ENCODE measurements at regions not wholly inside any gene's neighbourhood (a gene's known extent, or its start where the extent isn't known, plus 50 kb on each side); places are given as distances from the start of the nearest gene placed in this dataset.
A peak's percentile ranks its signal among the peaks of the same experiment; 100 is the strongest.
"Not testable (repeated sequence)": the region's sequence is repeated elsewhere in the genome, so short reads cannot be mapped to it uniquely, and the experiment has no call there.

DNA sequence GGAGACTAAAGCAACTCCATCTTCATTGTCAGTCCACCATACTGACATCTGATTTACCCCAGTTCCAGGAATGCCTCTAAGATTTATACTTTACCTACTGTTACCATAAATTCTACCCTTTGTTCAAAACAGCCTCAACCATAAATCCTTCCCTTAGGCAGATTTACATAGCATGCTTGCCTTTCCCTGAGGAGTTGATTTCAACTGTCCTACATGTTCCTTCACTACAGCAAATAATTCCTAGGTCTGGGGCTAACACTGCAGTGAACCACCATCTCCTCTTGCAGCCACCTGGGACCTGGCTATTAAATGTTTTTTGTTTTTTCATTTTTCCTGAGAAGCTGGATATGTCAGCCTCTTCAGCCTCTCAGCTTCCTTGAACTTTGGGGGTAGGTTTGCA lies 166.9 kb upstream of the PDE4D start:
- no peak for TF ChIP-seq CTCF (IDR thresholded peaks at IDR 0.05)
- Histone ChIP-seq H3K4me3 (no peak overlapping the region), H3K36me3 (no peaks in the 10 kb centered on the region), H3K4me1 (no peaks in the 10 kb centered on the region), H3K27ac (no peak overlapping the region), H3K27me3 (no peaks in the 10 kb centered on the region), H3K9me3 (no peaks in the 10 kb centered on the region)
- intact Hi-C loops (cut with DNase I) = no loop called here
- no peak for DNase-seq
- ATAC-seq = no peak

- Histone ChIP-seq H3K27ac (no peak overlapping the region), H3K36me3 (no peaks in the 10 kb centered on the region), H3K9me3 (peaks cover 0 to 4% of the 10 kb centered on the region in 2 donors), H3K4me3 (no peak overlapping the region), H3K27me3 (no peaks in the 10 kb centered on the region), H3K4me1 (no peaks in the 10 kb centered on the region)
- TF ChIP-seq CTCF (IDR thresholded peaks at IDR 0.05) = no peak
- ATAC-seq (no peak), DNase-seq (no peak)
- intact Hi-C loops (cut with DNase I) = no loop called here
Measured at GRCh38 chr5:60056191-60056590, 162.7 kb upstream of the PDE4D start.

DNA sequence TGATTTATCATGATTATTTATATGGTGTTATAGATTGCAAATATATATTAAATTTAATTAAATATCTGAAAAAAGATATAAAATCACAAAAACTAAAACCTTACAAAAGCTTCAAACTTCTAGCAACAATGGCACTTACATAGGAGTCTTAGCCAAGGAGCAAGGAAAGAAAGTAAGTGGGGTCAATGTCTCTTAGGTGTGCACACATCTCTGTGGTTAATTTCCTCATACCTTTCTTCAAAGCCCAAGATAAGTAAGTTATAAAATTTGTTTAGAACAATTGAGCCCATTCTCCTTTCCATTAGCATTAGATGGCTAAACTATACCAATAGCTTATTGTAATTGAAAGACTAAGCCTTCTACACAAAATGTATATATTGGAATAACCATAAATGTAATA lies 161.6 kb upstream of the PDE4D start:
- intact Hi-C loops (cut with DNase I) = no loop called here

DNA sequence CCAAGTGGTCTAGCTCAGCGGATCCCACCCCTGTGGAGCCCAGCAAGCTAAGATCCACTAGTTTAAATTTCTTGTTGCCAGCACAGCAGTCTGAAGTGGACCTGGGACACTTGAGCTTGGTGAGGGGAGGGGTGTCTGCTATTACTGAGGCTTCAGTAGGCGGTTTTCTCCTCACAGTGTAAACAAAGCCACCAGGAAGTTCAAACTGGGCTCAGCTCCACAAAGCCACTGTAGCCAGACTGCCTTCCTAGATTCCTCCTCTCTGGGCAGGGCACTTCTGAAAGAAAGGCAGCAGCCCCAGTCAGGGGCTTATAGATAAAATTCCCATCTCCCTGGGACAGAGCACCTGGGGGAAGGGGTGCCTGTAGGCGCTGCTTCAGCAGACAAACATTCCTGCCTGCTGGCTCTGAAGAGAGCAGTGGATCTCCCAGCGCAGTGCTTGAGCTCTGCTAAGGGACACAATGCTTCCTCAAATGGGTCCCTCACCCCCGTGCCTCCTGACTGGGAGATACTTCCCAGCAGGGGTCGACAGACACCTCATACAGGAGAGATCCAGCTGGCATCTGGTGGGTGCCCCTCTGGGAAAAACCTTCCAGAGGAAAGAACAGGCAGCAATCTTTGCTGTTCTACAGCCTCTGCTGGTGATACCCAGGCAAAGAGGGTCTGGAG lies 148.6 kb upstream of the PDE4D start:
- H3K9me3 ChIP-seq; H3K36me3 ChIP-seq; intact Hi-C loops (cut with DNase I); H3K27me3 ChIP-seq; H3K4me1 ChIP-seq; H3K4me3 ChIP-seq: not testable (repeated sequence)
- ATAC-seq (peak; percentile 96), DNase-seq (peak in 2 of 4 donors; percentile 17 to 58)
- H3K27ac ChIP-seq = peak overlapping the region in 1 of 2 donors; percentile 8

More for the DNA sequence above, 161.6 kb upstream of the PDE4D start:
- Histone ChIP-seq H3K27ac (no peak overlapping the region), H3K27me3 (no peaks in the 10 kb centered on the region), H3K4me1 (no peaks in the 10 kb centered on the region), H3K4me3 (no peak overlapping the region), H3K9me3 (peaks cover 0 to 8% of the 10 kb centered on the region in 2 donors), H3K36me3 (no peaks in the 10 kb centered on the region)
- peak; percentile 39 for ATAC-seq
- DNase-seq = no peak
- no peak for TF ChIP-seq CTCF (IDR thresholded peaks at IDR 0.05)

DNA sequence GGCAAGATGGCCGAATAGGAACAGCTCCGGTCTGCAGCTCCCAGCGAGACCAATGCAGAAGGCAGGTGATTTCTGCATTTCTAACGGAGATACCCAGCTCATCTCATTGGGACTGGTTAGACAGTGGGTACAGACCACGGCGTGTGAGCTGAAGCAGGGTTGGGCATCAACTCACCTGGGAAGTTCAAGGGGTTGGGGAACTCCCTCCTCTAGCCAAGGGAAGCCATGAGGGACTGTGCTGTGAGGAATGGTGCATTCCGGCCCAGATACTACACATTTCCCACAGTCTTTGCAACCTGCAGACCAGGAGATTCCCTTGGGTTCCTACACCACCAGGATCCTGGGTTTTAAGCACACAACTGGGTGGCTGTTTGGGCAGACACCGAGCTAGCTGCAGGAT lies 148.0 kb upstream of the PDE4D start:
- H3K36me3 ChIP-seq; H3K27ac ChIP-seq; intact Hi-C loops (cut with DNase I); H3K4me1 ChIP-seq; H3K4me3 ChIP-seq; H3K27me3 ChIP-seq; H3K9me3 ChIP-seq: not testable (repeated sequence)
- DNase-seq (peak in 1 of 4 donors; percentile 18), ATAC-seq (peak; percentile 61)

GRCh38 chr5:60036192-60036938 lies 142.8 kb upstream of the PDE4D start:
- DNase-seq (no peak), ATAC-seq (peak; percentile 83)
- TF ChIP-seq CTCF (IDR thresholded peaks at IDR 0.05) = no peak
- Histone ChIP-seq H3K4me3 (no peak overlapping the region), H3K9me3 (no peaks in the 10 kb centered on the region), H3K27me3 (no peaks in the 10 kb centered on the region), H3K36me3 (no peaks in the 10 kb centered on the region), H3K4me1 (no peaks in the 10 kb centered on the region), H3K27ac (no peak overlapping the region)
- intact Hi-C loops (cut with DNase I) = no loop called here

Data from left lung (tissue), 4 donors.